Right ventricle myocardium superior (tissue), 1 donor: ENCODE measurements at regions not wholly inside any gene's neighbourhood (a gene's known extent, or its start where the extent isn't known, plus 50 kb on each side); places are given as distances from the start of the nearest gene placed in this dataset.

Experiments used
- ATAC-seq: fragments of 200-7000 bp; cut with Tn5 transposase; one replicate; pipeline ENCODE4 v1.9.1; 2020; ENCODE audit warnings: mild to moderate bottlenecking; ENCODE audit not compliant: poor library complexity
- DNase-seq: peaks from one replicate; pipeline ENCODE4 v3.0.0-alpha.2; 2020
- intact Hi-C: fragments of 100-400 bp; cut with DNase I; formaldehyde crosslinking; loops from one replicate; pipeline ENCODE4 v1.11.2; 2022
- donor health status: DM: no; HTN: yes; CAD: no; lungs with severe emphysema.

DNA sequence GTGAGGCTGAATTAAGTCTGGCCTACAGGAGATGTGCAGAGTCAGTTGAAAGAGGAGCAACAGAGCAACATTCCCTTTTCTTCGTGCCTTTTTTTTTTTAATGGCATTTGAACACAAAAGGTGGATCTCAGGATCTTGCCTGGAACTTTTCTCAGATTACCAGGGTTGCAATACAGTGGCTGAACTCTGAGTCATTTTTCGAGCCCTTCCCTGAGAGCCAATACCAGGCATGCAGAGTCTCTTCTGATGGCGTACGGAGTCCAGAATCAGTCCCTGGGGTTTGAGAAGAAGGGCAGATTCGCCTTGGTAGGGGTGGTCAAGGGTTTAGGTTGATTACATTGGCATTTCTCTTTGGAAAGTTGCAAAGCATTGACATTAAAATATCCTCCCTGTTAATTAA, 271.5 kb downstream of the GAS1 start:
- ATAC-seq (no peak), DNase-seq (no peak)
- intact Hi-C loops = no loop called here

DNA sequence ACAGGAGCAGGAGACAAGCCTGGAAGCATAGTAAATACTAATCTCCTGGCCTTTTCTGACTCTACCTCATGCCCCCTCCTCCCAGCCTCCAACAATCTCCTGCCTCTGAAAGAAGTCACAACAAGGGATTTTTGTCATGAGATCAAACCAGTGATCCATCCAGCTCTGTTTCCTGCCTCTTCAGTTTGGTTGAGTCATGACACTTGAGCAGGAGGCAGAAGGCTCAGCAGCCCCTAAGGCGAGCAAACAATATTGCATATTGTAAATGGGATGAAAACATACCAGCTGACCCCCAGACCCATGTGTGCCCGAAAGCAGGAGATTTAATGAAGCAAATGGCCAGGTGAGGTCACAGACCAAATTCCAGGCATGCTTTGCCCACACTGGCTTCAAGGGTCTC, 272.8 kb downstream of the GAS1 start:
- ATAC-seq = no peak
- intact Hi-C loops = no loop called here
- no peak for DNase-seq

DNA sequence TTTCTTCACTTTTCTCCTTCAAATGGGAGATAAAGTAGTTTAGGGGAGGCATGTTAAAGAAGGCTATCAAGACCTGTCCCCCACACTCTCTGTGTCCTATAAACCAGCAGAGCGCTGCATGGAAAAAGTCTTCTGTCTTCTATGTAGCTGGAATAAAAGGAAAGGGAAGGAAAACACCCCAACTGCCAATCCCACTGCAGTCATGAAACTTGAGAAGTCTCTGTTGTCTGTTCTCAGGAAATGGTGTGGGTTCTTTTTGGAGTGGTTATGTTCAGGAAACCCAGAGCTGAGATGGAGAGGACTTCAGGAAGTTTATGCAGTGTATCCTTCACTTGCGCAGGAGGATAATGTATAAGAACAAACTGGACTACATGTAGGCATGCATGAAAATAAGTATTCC, 274.3 kb downstream of the GAS1 start:
- no peak for ATAC-seq
- intact Hi-C loops = no loop called here
- DNase-seq = no peak

DNA sequence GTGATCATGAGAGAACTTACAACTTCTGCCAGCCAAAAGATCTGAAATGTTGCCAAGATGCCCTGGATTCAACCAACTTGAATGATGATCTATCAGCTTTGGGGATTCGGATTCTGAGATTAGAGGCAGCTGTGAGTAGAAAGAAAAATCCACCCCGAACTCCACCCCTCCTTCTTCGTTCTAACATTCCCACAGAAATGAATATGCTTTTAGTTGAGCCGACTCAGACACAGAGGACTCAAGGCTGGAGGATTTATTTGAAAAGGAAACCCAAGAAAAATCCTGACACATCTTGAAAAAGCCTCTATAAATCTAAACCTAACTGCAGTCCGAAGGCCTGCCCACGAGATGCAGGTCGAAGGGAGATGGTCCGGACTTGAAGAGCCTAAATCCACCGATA, 275.0 kb downstream of the GAS1 start:
- ATAC-seq (no peak), DNase-seq (no peak)
- intact Hi-C loops = no loop called here

DNA sequence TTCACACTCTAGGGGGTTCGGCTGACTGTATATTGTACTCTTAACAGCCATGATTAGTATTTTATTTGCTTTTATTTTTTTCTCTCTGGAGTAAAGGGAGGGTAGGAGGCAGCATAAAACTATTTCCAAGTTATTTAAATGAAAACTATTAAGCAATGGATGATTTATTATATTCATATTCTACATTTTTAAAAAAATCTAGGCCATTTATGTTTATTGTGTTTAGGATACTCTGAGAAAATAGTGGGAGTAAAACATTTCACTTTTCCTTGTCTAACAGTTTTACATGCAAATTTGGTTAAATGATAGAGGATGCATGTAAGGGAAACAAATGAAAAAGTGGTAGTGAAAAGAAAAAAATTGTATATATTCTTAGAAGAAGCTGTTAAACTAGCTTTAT, 276.3 kb downstream of the GAS1 start:
- DNase-seq (no peak), ATAC-seq (no peak)
- intact Hi-C loops = no loop called here

DNA sequence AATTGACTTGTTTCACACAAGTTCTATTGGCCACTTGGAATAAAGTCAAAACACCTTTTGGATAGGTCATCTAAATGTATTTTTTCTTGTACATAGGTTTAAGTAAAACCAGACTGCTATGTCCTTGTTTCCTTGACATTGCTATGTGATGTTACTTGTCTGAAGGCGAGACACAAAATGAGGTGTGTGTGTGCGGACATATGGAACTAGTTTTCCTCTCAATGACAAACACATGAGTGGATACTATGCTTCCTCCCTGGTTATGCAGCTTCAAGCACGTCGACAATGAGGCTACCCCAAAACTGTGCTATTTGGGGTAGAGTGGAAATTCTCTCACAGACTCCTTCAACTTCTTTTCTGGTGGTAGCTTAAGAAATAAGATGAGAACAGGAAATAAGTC, 276.8 kb downstream of the GAS1 start:
- intact Hi-C loops = no loop called here
- ATAC-seq (no peak), DNase-seq (no peak)

DNA sequence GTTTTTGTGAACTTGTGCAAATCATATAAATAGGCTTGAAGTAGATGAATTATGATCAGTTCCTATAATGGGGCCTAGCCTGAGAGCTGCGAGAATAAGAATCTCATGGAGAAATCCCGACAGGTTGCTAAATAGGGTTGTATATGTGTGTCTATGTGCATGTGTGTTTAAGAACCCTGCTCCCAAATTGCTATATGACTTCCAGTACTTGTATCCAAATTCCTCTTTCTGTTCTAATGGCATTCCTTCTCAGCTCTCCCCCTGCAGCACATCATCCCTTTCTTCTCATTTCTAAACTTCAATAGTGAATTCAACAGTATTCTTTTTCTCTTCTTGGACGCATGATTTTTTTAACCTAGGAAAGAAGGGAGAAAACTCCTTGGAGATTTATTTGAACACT, 277.2 kb downstream of the GAS1 start:
- intact Hi-C loops = no loop called here
- no peak for ATAC-seq
- DNase-seq = no peak

DNA sequence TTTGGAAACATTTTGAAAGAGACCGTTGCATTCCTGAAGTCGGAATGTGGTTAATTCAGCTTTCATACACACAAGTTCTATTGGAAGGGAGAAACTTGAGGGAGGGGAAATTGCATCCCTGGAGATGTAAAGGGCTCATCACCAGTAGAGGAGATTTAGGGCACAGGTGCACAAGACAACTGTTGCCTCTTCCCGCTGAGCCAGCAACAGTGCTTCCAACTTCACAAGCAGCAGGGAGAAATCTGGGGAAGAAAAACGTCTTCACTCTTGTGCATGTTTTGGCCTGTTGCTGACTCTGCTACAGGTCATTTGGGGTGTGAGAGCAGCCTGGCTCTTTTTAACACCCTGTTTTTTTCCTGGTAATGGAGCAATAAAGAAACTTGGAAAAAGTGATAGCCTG, 277.9 kb downstream of the GAS1 start:
- ATAC-seq (no peak), DNase-seq (no peak)
- intact Hi-C loops = no loop called here

DNA sequence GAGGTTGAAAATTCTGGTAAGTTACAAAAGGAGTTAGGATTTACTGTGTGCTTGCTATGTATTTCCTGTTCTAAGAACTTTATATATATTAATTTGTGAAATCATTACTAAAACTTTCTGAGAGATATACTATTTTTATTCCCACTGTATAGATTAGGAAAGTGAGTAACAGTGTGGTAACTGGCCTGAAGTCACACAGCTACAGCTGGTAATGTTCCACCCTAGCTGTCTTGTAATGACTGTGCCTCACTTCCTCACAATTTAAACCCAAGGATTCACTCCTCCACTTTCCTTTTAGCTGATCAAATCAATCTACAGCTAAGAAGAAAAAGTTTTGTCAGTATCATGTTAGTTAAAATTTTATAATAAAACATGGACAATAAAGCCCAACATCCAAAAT, 278.8 kb downstream of the GAS1 start:
- intact Hi-C loops = no loop called here
- DNase-seq = no peak
- ATAC-seq = no peak

DNA sequence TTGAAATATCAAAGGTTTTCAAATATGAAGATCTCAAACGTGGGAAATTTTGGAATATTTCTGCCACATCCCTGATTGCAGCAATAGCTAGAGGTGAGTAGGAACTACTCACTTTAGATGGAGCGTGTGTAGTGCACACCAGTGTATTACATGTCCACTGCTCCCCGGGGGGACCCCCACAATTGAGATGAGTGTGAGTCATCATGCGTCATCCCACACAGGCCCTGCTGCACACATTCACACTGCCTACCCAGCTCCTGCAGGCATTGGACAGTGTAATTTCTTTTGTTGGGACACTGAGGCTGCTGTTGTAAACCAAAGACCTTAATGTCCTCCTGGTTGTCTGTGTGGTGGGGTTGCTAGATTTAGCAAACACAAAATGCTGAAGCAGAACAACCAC, 280.0 kb downstream of the GAS1 start:
- DNase-seq (no peak), ATAC-seq (no peak)
- intact Hi-C loops = no loop called here

DNA sequence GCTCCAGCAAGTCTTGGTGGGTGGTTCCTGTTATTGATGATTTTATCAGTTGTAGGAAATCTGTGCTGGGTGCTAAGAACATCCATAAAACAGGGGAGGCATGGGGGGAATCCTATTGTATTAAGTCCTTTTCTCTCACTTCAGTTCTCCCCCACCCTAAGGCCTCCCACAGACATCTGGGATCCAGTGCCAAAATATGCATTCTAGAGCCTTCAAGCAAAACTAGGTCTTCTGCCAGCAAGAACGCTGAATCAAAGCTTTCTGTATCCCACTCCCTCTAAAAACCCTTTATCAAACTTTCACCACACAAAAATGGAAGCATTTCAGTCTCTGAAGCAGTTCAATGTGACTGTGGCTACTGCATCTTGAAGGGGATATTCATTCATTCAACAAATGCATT, 281.9 kb downstream of the GAS1 start:
- no peak for DNase-seq
- ATAC-seq = no peak
- intact Hi-C loops = no loop called here

DNA sequence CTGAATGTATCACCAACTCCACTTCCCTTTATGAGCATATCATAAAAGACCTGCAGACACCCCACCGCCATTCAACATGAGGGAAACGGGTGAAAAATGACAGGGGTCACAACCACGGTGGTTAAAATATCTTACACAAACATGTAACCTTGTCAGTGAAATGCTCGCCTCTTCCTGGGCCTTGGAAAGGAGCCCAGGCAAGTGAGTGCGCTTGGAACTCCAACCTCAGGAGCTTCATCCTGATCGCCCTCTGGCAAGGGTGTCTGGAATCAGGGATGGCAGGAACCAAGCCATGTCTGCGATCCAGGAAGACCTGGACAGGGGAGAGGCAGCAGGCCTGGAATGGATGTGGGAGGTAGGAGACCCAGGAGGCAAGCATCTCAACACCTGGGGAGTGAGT, 282.7 kb downstream of the GAS1 start:
- no peak for DNase-seq
- ATAC-seq = no peak
- intact Hi-C loops = no loop called here

DNA sequence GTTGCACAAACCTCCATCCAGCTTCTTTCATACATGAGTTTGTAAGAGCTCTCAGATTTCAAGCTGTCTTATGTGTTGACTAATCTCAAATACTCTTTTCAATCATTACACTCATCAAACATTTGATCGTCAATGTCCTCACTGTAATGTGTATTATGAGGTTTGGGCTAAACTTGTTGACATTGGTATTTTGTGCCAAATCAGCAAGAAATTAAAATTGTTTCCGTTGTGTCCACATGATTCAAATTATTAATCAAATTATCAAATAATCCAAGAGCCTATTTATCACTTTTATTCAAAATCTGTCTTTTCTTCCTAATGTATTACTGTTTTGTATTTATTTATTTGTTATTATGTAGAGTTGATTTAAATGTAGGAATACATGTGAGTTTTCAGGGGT, 283.4 kb downstream of the GAS1 start:
- ATAC-seq (no peak), DNase-seq (no peak)
- intact Hi-C loops = no loop called here

DNA sequence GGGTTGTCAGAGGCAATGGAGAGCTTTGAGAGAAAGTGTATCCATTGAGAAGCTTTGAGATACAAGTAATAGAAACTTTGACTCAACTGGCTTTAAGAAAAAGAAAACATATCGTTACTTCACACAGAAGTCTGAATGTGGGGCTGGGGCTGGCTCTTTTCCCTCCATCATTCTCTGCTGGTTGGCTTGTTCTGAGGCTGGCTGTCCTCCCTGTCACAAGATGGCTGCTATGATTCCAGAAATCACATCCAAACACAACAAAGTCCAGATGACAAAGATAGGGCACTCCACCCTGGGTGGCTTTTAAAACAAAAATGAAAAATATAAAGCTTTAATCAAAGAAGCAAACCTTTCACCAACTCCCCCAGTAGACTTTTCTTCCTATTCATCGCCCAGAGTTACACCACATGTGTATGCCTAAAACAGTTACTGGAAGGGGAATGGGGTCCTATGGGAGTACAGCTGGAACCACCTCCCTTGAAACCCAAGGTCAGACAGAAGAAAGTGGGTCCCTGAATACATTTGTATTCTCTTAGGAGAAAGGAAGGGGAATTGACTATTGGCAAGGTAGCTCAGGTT, 284.3 kb downstream of the GAS1 start:
- ATAC-seq = peak; percentile 45
- intact Hi-C loops = no loop called here
- DNase-seq = no peak

DNA sequence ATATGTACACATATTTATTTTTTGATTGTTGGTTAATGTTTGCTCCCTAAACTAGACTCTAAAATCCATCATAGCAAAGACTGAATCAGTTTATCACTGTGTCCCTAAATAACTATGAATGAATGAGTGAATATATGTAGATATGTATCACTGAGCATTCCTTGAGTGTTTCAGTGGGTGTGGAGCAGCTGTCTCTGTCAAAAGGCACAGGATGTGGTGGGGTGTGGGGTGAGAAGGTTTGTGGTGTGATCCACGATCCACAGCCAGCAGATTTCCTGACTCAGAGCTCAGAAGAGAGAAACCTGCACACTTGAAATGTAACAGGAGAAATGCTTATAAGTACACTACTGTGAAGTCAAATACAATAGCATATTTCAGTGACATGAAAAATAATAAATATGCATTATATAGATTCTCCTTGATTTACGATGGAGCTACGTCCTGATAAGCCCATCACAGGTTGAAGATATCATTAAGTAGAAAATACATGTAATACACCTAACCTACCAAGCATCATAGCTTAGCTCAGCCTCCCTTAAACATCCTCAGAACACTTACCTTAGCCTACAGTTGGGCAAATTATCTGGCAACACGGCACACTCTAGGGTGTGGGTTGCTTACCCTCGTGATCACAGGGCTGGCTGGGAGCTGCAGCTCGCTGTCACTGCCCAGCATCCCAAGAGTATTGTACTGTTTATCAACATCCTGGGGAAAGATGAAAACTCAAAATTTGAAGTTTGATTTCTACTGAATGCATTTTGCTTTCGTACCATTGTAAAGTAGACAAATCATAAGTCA, 287.0 kb downstream of the GAS1 start:
- ATAC-seq (no peak), DNase-seq (no peak)
- intact Hi-C loops = no loop called here

DNA sequence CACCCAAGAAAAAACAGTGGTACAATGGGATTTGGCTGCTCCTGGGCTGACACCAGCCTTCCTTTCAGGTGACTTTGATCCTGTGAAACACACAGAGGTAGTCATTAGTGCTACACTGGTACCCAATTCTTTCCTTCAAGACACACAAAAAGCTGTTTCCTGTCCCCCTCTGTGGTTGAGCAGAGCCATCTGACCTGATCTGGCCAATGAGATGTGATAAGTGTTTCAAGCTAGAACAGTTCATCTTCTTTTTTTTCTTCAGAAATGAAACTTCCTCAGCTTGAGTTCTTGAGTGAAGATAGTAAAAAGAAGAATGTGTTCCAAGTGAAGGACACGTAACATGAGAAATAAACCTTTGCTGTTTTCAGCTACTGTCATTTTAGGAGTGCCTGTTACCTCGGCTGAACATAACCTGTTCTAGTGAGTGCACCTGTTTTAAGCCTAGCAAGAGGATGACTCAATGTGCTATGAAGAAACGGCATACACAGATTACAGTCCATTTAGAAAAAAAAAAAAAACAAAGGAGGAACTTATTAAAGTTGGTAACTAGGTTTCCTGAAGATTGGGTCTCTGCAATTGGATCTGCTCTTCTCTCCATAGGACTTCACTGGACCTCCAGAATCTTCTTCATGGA, 287.8 kb downstream of the GAS1 start:
- ATAC-seq (no peak), DNase-seq (no peak)
- intact Hi-C loops = no loop called here

DNA sequence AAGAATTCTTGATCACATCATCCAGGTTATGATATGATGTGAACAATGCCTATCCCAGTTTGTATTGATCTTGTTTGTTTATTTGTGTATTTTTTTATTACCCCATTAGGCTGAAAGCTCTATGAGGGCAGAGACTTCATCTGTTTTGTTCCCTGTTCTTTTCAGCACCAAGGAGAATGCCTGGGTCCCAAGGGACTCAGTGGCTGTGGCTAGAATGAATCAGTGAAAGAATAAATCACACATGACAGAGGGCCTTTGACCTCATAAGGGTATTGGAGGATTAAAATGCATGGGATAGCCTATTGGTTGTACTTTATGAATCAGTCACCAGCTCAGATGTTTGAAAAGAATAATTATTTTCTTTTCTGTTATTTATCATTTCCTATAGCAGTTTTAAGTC, 292.2 kb downstream of the GAS1 start:
- intact Hi-C loops = no loop called here
- ATAC-seq (no peak), DNase-seq (no peak)

DNA sequence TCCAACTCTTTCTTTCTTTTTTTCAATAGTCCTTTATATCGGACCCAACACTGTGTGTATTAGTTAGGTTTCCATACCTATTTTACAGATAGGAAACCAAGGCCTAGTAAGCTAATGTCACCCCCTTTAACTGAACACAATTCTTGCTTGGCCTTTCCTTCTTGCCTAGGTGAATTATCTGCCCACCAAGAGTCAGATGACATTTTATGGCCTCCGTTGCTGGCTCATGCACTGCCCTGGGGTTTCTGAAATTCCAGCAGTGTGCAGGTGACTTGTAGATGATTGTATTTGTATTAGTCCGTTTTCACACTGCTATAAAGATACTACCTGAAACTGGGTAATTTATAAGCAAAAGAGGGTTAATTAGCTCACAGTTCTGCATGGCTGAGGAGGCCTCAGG, 293.8 kb downstream of the GAS1 start:
- ATAC-seq = no peak
- DNase-seq = no peak
- intact Hi-C loops = no loop called here

DNA sequence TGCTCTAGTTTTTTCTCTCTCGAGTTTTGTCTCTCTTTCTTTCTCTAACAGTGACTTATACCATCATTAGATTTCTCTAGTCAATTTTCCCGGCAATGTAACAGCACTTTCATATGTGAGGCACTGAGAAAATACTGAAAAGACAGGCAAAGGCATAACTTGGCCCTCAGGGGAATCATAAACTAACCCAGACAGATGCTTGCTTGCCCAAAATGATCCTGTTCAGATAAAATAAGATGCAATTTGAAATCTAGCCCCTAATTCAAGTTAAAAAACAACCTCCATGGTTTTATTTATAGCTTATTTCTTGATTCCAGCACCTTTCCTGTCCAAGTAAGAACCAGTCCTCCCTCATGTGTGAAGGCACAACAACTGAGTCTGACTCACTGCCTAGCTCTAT, 294.6 kb downstream of the GAS1 start:
- no peak for ATAC-seq
- intact Hi-C loops = no loop called here
- no peak for DNase-seq

DNA sequence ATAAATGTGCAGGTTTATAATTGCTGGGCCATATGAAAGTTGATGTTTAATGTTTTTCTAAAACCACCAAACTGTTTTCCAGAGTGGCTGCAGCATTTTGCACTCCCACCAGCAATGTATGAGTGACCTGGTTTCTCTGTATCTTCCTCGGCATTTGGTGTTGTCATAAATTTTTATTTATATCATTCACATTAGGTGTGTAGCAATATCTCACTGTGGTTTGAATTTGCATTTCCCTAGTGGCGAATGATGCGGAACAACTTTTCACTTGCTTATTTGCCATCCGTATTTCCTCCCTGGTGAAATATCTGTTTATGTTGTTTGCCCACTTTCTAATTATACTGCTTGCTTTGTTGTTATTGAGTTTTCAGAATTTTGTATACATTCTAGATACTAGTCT, 295.7 kb upstream of the TUT7 start:
- intact Hi-C loops = no loop called here
- no peak for DNase-seq
- no peak for ATAC-seq

DNA sequence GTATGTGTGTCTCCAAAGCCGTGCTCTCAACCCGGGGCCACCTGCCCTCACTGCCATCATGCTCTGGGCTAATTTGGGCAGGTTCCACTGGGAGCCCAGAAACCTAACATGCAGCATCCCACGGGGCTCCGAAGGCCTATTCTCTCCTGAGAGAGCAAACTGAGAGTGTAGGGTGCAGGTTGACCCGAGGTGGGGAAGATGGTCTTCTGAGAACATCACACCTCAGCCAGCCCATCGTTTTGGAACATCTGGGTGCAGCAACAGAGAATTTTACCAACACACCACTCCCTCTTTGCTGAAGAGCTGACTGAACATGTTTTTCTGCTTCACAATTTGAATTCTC, 294.6 kb upstream of the TUT7 start:
- DNase-seq (no peak), ATAC-seq (no peak)
- intact Hi-C loops = no loop called here
